ENCODE measurements at regions not wholly inside any gene's neighbourhood (a gene's known extent, or its start where the extent isn't known, plus 50 kb on each side); places are given as distances from the start of the nearest gene placed in this dataset.

DNA sequence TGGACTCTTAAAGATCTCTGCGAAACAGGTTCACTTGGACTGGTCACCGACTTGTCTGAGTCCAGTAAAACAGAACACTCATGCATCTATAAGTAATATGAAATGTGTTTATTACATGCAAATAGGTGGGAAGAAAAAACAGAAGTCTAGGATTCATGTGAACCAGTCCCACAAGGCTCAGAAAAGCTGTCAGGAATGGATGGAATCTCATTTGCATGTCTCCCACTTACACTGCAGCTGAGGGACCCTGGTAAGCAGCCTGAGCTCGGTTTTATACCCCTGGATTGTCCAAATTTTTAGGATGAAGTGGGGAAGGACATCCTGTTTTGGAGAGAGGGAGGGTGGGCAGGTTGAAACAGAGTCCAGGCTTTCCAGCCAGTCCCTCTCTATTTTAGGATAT lies 1545.1 kb upstream of the PCDH20 start:
- H3K4me3 ChIP-seq (ENCODE audit: low read depth, low read length), result no peak overlapping the region
- TF ChIP-seq, protein P1, sequence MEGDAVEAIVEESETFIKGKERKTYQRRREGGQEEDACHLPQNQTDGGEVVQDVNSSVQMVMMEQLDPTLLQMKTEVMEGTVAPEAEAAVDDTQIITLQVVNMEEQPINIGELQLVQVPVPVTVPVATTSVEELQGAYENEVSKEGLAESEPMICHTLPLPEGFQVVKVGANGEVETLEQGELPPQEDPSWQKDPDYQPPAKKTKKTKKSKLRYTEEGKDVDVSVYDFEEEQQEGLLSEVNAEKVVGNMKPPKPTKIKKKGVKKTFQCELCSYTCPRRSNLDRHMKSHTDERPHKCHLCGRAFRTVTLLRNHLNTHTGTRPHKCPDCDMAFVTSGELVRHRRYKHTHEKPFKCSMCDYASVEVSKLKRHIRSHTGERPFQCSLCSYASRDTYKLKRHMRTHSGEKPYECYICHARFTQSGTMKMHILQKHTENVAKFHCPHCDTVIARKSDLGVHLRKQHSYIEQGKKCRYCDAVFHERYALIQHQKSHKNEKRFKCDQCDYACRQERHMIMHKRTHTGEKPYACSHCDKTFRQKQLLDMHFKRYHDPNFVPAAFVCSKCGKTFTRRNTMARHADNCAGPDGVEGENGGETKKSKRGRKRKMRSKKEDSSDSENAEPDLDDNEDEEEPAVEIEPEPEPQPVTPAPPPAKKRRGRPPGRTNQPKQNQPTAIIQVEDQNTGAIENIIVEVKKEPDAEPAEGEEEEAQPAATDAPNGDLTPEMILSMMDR (IDR thresholded peaks at IDR 0.05; ENCODE audit: low read depth, low read length), result no peak
- H3K27ac ChIP-seq (ENCODE audit: low read depth, low read length), result no peak overlapping the region
- DNase-seq (ENCODE audit: low read depth, low spot score), result no peak
- POLR2A ChIA-PET, result no interaction called here
- CTCF ChIA-PET, result no interaction called here
- no peaks in the 10 kb centered on the region for H3K9me3 ChIP-seq (ENCODE audit: control insufficient read depth, insufficient read depth, low read length)
- no peaks in the 10 kb centered on the region for H3K27me3 ChIP-seq (ENCODE audit: control insufficient read depth, insufficient read depth, low read length)

DNA sequence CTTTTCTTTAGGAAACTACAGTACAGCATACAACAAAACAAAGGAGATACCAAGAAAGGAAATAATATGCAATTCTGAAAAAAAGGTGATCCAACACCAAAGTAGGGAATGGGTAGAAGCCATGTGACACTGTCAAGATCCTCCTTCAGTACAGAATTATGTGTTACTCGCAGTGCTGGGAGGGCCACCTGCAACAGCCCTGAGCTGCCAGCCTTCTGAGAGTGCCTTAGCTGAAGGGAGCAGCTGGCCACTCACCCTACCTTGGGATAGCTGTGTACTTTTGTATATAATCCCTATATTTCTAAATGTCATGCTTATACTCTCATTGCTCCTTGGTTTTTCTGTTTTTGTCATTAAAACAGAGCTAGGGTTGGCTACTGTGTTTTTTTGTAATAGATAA lies 1518.2 kb upstream of the PCDH20 start:
- H3K27ac ChIP-seq (ENCODE audit: low read depth, low read length), result no peak overlapping the region
- POLR2A ChIA-PET, result no interaction called here

DNA sequence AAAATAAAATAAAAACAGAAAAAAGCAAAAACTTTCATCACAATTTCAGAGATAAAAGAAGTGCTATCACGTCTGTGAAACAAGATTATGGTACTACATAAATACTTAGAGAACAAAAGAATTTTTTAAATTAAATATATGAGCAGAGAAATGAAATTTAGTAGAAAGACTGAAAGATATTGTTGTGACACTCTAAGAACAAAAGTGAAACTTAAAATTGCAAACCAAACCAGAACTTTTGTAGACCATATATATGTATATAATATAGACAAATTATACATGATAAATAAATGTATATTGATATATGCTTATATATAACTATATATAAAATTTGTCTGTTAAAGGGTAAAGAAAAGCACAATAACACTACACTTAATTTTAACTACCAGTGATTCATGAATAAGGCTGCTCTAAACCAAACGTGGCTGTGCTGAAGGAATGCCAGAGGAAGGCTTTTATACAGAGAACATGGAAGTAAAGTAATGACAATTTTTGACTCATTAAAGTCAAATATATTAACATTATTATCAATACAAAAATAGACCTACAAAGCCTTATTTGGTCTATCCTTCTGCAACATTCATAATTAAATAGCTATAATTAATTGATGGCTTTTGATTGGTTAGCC lies 1516.7 kb upstream of the PCDH20 start:
- POLR2A ChIA-PET, result no interaction called here
- CTCF ChIA-PET, result no interaction called here
- DNase-seq (ENCODE audit: low read depth, low spot score), result no peak
- Histone ChIP-seq H3K27ac (ENCODE audit: low read depth, low read length) (no peak overlapping the region), H3K4me3 (ENCODE audit: low read depth, low read length) (no peak overlapping the region), H3K27me3 (ENCODE audit: control insufficient read depth, insufficient read depth, low read length) (no peaks in the 10 kb centered on the region), H3K9me3 (ENCODE audit: control insufficient read depth, insufficient read depth, low read length) (no peaks in the 10 kb centered on the region)
- TF ChIP-seq, protein P1 (IDR thresholded peaks at IDR 0.05; ENCODE audit: low read depth, low read length), result no peak

More for the DNA sequence above, 1518.2 kb upstream of the PCDH20 start:
- H3K9me3 ChIP-seq (ENCODE audit: control insufficient read depth, insufficient read depth, low read length), result no peaks in the 10 kb centered on the region
- no peak overlapping the region for H3K4me3 ChIP-seq (ENCODE audit: low read depth, low read length)
- DNase-seq (ENCODE audit: low read depth, low spot score), result no peak
- TF ChIP-seq, protein P1 (IDR thresholded peaks at IDR 0.05; ENCODE audit: low read depth, low read length), result no peak
- CTCF ChIA-PET, result no interaction called here
- no peaks in the 10 kb centered on the region for H3K27me3 ChIP-seq (ENCODE audit: control insufficient read depth, insufficient read depth, low read length)

DNA sequence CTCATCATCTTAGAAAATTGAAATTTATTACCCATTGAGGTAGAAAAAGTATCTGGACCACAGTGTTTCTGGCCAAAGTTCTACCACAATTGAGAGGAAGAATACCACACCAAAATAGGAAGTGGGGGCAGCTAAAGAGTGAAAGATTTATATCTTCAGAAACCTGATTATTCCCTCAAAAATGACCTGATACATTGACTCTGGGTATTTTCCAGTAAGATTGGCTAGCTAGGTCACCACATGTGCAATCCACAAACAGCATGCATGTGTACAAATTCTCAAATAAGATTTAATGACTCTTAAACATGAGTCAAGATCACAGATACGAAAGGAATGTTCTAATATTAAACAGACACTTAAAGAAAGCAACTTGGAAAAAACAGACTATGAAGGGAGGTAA lies 1516.2 kb upstream of the PCDH20 start:
- Histone ChIP-seq H3K27ac (ENCODE audit: low read depth, low read length) (no peak overlapping the region), H3K4me3 (ENCODE audit: low read depth, low read length) (no peak overlapping the region), H3K27me3 (ENCODE audit: control insufficient read depth, insufficient read depth, low read length) (no peaks in the 10 kb centered on the region), H3K9me3 (ENCODE audit: control insufficient read depth, insufficient read depth, low read length) (no peaks in the 10 kb centered on the region)
- CTCF ChIA-PET, result no interaction called here
- POLR2A ChIA-PET, result no interaction called here
- TF ChIP-seq, protein P1 (IDR thresholded peaks at IDR 0.05; ENCODE audit: low read depth, low read length), result no peak
- peak; percentile 2 for DNase-seq (ENCODE audit: low read depth, low spot score)

DNA sequence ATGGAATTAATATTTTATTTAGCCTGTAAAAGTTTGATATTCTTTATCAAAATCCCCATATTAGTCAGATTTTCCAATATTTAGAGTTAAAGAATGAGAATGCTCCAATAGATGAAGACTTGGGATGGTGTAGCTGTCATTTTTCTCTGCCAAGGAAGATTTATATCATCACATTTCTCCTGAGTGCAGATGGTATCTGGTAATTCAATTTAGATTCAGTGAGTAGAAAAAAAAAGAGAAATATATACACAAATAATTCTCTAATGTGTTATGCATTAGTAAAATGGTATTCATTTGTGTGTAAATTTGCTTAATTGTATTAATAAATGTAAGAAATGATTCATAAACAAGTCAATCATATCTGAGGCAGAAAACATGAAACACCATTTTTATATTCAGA lies 1508.7 kb upstream of the PCDH20 start:
- no peaks in the 10 kb centered on the region for H3K27me3 ChIP-seq (ENCODE audit: control insufficient read depth, insufficient read depth, low read length)
- peaks cover 3% of the 10 kb centered on the region; the same call in 1 of the 2 replicates for H3K9me3 ChIP-seq (ENCODE audit: control insufficient read depth, insufficient read depth, low read length)
- DNase-seq (ENCODE audit: low read depth, low spot score), result no peak
- ChIA-PET CTCF (no interaction called here), POLR2A (no interaction called here)
- TF ChIP-seq, protein P1 (IDR thresholded peaks at IDR 0.05; ENCODE audit: low read depth, low read length), result no peak
- H3K27ac ChIP-seq (ENCODE audit: low read depth, low read length), result no peak overlapping the region
- no peak overlapping the region for H3K4me3 ChIP-seq (ENCODE audit: low read depth, low read length)

All from AG04450 (cell line).